HAP-1 (cell line): ENCODE measurements at regions not wholly inside any gene's neighbourhood (a gene's known extent, or its start where the extent isn't known, plus 50 kb on each side); places are given as distances from the start of the nearest gene placed in this dataset.

ENCODE experiments used
- DNase-seq, 2 experiments: peaks; one replicate each; pipeline ENCODE4 v3.0.0-alpha.2; 2016 to 2020; ENCODE audit warnings: low spot score in 2 of 2
- H3K27me3 ChIP-seq: fragments of 250-450 bp; sonication (Bioruptor Pico); 2 replicates; pipeline ENCODE4 v1.5.1; 2020; ENCODE audit warnings: low read depth, mild to moderate bottlenecking, moderate library complexity
- H3K36me3 ChIP-seq: fragments of 250-450 bp; sonication (Bioruptor Pico); replicated peaks from 2 replicates; pipeline ENCODE4 v1.5.1; 2020; ENCODE audit warnings: mild to moderate bottlenecking
- H3K4me1 ChIP-seq: fragments of 250-450 bp; sonication (Bioruptor Pico); 2 replicates; pipeline ENCODE4 v1.5.1; 2020; ENCODE audit warnings: mild to moderate bottlenecking
- H3K4me3 ChIP-seq: fragments of 250-450 bp; sonication (Bioruptor Pico); 2 replicates; pipeline ENCODE4 v1.5.1; 2020; ENCODE audit warnings: mild to moderate bottlenecking, moderate library complexity
- H3K9me3 ChIP-seq: fragments of 250-450 bp; sonication (Bioruptor Pico); 2 replicates; pipeline ENCODE4 v1.5.1; 2020; ENCODE audit warnings: mild to moderate bottlenecking, moderate library complexity
- in situ Hi-C: fragments of 300-500 bp; cut with MboI; formaldehyde crosslinking; loops from 3 replicates; pipeline ENCODE4 v1.14.3; 2020; ENCODE audit warnings: low sequenced_read_pairs, inconsistent platforms, mixed read lengths

DNA sequence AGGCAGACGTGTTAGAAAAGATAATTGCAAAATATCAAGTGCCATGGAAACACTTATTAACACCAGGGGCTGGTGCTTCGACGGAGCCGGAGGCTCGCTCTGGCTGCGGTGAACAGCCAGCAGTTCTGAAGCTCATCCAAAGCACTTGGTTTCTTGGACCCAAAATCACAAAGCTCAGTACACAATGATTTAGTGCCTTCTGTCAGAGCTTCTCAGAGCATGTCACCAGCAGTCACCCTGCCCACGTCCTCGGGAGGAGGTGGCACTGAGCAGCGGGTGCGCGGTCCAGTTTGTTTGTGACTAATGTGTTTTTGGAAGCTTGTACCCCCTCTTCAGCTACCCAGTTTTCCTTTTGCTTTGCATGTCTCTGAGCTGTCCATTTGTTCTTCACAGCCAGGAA, 58.7 kb upstream of the KIRREL3 start:
- Histone ChIP-seq H3K27me3 (no peaks in the 10 kb centered on the region), H3K4me1 (no peaks in the 10 kb centered on the region), H3K36me3 (no peaks in the 10 kb centered on the region), H3K9me3 (no peaks in the 10 kb centered on the region), H3K4me3 (no peak overlapping the region)
- in situ Hi-C loops: no loop called here
- DNase-seq: no peak

DNA sequence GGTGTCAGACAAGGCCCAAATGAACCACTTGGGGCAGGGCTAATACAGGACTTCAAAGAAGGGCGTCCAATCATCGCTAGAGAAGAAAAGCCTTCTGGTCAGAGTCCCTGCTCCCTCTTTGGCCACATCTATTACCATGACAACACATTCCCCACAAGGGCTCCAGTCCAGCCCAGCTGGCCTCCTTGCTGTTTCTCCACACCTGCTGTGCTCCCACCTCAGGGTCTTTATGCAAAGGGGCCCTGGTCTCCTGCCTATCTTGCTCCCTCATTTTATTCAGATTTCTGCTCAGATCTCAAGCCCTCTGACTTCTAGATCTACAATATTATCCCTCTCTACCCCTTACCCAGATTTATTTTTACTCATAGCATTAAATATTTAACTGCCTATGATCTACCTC, 58.0 kb upstream of the KIRREL3 start:
- Histone ChIP-seq H3K4me1 (no peaks in the 10 kb centered on the region), H3K4me3 (no peak overlapping the region), H3K9me3 (no peaks in the 10 kb centered on the region), H3K36me3 (no peaks in the 10 kb centered on the region), H3K27me3 (no peaks in the 10 kb centered on the region)
- in situ Hi-C loops: no loop called here
- DNase-seq: no peak

DNA sequence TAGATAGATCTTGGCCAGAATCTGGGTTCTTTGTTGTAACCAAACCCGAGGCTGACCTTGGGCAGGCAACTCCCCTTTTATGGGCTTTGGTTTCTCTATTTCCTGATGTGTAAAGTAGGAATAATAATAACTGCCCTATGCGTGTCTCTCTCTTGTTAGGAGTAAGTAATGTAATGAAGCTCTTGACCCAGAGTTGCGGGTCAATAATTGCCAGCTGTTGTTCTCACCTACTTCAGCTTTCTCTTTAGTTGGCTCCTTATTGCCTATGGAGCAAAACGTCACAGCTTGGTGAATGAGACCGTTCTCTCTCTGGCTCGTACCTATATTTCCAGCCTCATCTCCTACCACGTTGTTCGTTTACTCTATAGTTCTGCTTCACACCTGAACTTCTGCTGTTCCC, 56.6 kb upstream of the KIRREL3 start:
- Histone ChIP-seq H3K4me1 (no peaks in the 10 kb centered on the region), H3K4me3 (no peak overlapping the region), H3K36me3 (no peaks in the 10 kb centered on the region), H3K27me3 (no peaks in the 10 kb centered on the region), H3K9me3 (no peaks in the 10 kb centered on the region)
- DNase-seq: no peak
- in situ Hi-C loops: no loop called here

DNA sequence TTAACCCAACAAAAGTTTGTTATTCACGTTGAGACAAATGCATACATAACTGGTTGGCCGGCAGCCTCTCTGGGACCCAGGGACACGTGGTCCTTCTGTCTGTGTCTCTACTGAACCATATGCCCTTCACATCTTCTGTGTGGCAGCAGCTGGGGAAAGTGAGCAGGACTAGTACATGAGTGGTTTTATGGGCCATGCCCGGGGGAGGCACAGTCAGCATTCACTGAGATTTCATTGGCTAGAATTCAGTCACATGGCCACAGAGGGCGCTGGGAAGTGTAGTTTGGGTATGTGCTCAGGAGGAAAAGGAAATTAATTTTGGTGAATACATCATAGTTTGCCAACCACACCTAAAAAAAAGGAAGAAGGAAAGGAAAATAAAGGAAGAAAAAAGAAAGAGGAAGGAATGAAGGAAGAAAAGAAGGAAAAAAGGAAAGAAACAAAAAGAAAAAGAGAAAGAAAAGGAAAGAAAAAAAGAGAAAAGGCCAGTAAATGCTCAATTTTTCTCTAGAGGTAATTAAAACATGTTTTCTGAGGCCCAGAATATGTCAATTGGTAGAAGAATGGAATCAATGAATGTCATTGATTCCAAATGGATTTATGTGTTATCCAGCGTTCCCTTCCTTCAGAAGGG, 55.9 kb upstream of the KIRREL3 start:
- Histone ChIP-seq H3K36me3 (no peaks in the 10 kb centered on the region), H3K4me3 (no peak overlapping the region), H3K27me3 (no peaks in the 10 kb centered on the region), H3K4me1 (no peaks in the 10 kb centered on the region), H3K9me3 (no peaks in the 10 kb centered on the region)
- DNase-seq: no peak
- in situ Hi-C loops: no loop called here

DNA sequence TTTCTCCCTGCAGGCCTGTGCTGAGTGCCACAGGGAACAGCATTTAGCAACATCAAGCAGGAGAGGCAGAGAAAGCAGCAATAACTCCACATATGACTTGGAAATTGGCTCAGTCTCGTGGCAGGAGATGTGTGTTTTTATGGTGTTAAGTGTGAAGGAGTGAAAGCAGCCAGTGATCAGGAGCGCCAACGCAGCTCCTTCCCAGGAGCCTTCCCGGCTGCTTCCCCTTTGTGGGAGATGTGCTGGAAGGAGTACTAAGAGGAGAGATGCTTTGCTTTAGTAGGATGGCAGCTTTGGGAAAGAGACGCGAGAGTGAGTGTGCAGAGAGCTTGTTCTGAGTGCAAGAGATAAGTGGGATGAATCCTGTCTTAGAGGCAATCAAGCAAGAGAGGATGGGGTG, 54.7 kb upstream of the KIRREL3 start:
- in situ Hi-C loops: no loop called here
- no peaks in the 10 kb centered on the region for H3K4me1 ChIP-seq
- DNase-seq: no peak
- H3K27me3 ChIP-seq: no peaks in the 10 kb centered on the region
- H3K4me3 ChIP-seq: no peak overlapping the region
- H3K36me3 ChIP-seq: no peaks in the 10 kb centered on the region
- no peaks in the 10 kb centered on the region for H3K9me3 ChIP-seq

DNA sequence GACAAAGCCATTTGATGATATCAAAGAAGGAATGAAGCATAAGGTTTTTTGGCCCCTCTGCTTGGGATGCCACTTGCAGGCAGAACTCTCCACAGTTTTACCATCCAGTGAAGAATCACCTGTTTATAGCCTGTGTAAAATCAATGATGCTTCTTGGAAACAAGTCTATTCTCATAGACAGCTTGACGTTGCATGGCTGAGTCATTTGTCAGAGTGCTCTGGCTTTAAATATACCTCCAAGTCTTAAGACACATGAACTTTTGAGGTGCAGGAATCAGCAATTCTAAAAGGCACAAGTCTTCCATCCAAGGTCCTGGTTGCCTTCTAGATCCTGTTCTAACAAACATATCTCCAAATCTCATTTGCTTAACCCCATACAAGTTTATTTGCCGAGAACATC, 53.6 kb upstream of the KIRREL3 start:
- H3K4me3 ChIP-seq: no peak overlapping the region
- no peaks in the 10 kb centered on the region for H3K36me3 ChIP-seq
- H3K4me1 ChIP-seq: no peaks in the 10 kb centered on the region
- in situ Hi-C loops: no loop called here
- DNase-seq: no peak
- H3K9me3 ChIP-seq: no peaks in the 10 kb centered on the region
- H3K27me3 ChIP-seq: no peaks in the 10 kb centered on the region

DNA sequence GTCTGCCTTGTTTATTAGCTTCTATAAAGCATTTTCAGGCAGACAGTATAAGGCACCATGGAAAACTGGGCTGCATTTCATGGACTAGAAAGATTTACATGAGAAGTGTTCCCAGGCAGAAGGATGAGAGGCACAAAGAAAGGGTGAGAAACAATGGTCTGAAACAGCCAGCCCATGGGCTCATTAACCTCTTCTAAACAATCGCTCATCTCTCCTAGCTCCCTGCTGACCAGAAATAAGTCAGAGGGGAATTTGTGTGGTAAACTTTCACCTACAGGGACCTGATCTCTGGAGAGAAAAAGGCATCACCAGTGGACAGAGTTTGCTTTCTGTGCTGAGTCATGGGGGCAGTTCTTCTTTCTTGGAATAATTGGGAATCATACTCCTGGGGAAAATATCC, 51.8 kb upstream of the KIRREL3 start:
- in situ Hi-C loops: no loop called here
- DNase-seq: no peak
- Histone ChIP-seq H3K9me3 (no peaks in the 10 kb centered on the region), H3K36me3 (no peaks in the 10 kb centered on the region), H3K27me3 (no peaks in the 10 kb centered on the region), H3K4me1 (no peaks in the 10 kb centered on the region), H3K4me3 (no peak overlapping the region)
